ENCODE measurements at regions not wholly inside any gene's neighbourhood (a gene's known extent, or its start where the extent isn't known, plus 50 kb on each side); places are given as distances from the start of the nearest gene placed in this dataset.
A peak's percentile ranks its signal among the peaks of the same experiment; 100 is the strongest.

- no peaks in the 10 kb centered on the region for H3K9me3 ChIP-seq
- ATAC-seq (peak in 1 of 2 experiments; percentile 52; a peak in 1 of 6 replicates), DNase-seq (ENCODE audit: low read depth in 1 of 2, low spot score in 1 of 2) (peak; percentile 15 to 39), FAIRE-seq (peak; percentile 28)
- H3K4me3 ChIP-seq, result no peak overlapping the region
- ChIA-PET POLR2A (no interaction called here), CTCF (no interaction called here)
- no peaks in the 10 kb centered on the region for H3K4me1 ChIP-seq
- 21% methylated on average over 2 of the region's 2 CpGs for WGBS (ENCODE audit: missing lambda C conversion rate)
- H3K27ac ChIP-seq, result no peak overlapping the region
- TF ChIP-seq RAD21 (conservative IDR thresholded peaks at IDR 0.05 in 1 of 2, IDR thresholded peaks at IDR 0.05 in 1 of 2) (peak; percentile 28 to 47; a peak in 3 of 5 replicates), SMC3 (IDR thresholded peaks at IDR 0.05) (peak; percentile 30; the same call in 1 of the 3 replicates), RCOR1 (IDR thresholded peaks at IDR 0.05; ENCODE audit: low read depth, low read length) (no peak), MYC (IDR thresholded peaks at IDR 0.05; ENCODE audit: borderline replicate concordance, low read length) (no peak), CTCF (IDR thresholded peaks at IDR 0.05) (peak; percentile 44), HEYL (CRISPR knock-in tag; IDR thresholded peaks at IDR 0.05) (no peak), HOXB13 (CRISPR knock-in tag; IDR thresholded peaks at IDR 0.05; ENCODE audit: low read depth) (no peak), FOSL2 (IDR thresholded peaks at IDR 0.05) (no peak), FOSL2 (CRISPR knock-in tag; IDR thresholded peaks at IDR 0.05) (no peak), KDM5A (IDR thresholded peaks at IDR 0.05) (no peak)
- no peak overlapping the region for H3K4me2 ChIP-seq
Measured at GRCh38 chr12:24596768-24597388, 352.0 kb downstream of the BCAT1 start.

GRCh38 chr12:24595652-24596235, 353.2 kb downstream of the BCAT1 start:
- ChIA-PET CTCF (no interaction called here), POLR2A (no interaction called here)
- Histone ChIP-seq H3K4me2 (no peak overlapping the region), H3K9me3 (no peaks in the 10 kb centered on the region), H3K4me1 (no peaks in the 10 kb centered on the region), H3K4me3 (no peak overlapping the region), H3K27ac (no peak overlapping the region)
- no peak for FAIRE-seq
- peak in 1 of 2 experiments; percentile 9 for DNase-seq (ENCODE audit: low read depth in 1 of 2, low spot score in 1 of 2)
- peak in 1 of 2 experiments; percentile 55; a peak in 2 of 6 replicates for ATAC-seq
- 11% methylated on average over 3 of the region's 3 CpGs for WGBS (ENCODE audit: missing lambda C conversion rate)
- TF ChIP-seq, protein P1, sequence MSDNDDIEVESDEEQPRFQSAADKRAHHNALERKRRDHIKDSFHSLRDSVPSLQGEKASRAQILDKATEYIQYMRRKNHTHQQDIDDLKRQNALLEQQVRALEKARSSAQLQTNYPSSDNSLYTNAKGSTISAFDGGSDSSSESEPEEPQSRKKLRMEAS (IDR thresholded peaks at IDR 0.05), result no peak
- no peak for TF ChIP-seq JUNB (IDR thresholded peaks at IDR 0.05)
- no peak for TF ChIP-seq TFCP2L1 (CRISPR knock-in tag; IDR thresholded peaks at IDR 0.05)
- no peak for TF ChIP-seq MAFK (IDR thresholded peaks at IDR 0.05; ENCODE audit: partially characterized antibody)
- TF ChIP-seq NFE2L2 (conservative IDR thresholded peaks at IDR 0.05; ENCODE audit: low read length), result no peak
- no peak for TF ChIP-seq MYC (IDR thresholded peaks at IDR 0.05; ENCODE audit: borderline replicate concordance, low read length)
- no peak for TF ChIP-seq ZSCAN20 (CRISPR knock-in tag; IDR thresholded peaks at IDR 0.05)
- TF ChIP-seq RFX5 (IDR thresholded peaks at IDR 0.05), result no peak
- TF ChIP-seq FOSB (CRISPR knock-in tag; IDR thresholded peaks at IDR 0.05), result no peak
- no peak for TF ChIP-seq KDM5A (IDR thresholded peaks at IDR 0.05)

- Histone ChIP-seq H3K27ac (no peak overlapping the region), H3K9me3 (no peaks in the 10 kb centered on the region), H3K4me1 (no peaks in the 10 kb centered on the region), H3K4me3 (no peak overlapping the region), H3K4me2 (no peak overlapping the region)
- ATAC-seq (no peak), FAIRE-seq (no peak), DNase-seq (ENCODE audit: low read depth in 1 of 2, low spot score in 1 of 2) (no peak)
- TF ChIP-seq SREBF2 (IDR thresholded peaks at IDR 0.05) (no peak), HMGXB4 (CRISPR knock-in tag; IDR thresholded peaks at IDR 0.05; ENCODE audit: borderline replicate concordance) (no peak), HOXB5 (CRISPR knock-in tag; IDR thresholded peaks at IDR 0.05) (no peak), HDAC2 (IDR thresholded peaks at IDR 0.05) (no peak)
- TF ChIP-seq, protein P1 (IDR thresholded peaks at IDR 0.05), result no peak
- TF ChIP-seq, protein P2, sequence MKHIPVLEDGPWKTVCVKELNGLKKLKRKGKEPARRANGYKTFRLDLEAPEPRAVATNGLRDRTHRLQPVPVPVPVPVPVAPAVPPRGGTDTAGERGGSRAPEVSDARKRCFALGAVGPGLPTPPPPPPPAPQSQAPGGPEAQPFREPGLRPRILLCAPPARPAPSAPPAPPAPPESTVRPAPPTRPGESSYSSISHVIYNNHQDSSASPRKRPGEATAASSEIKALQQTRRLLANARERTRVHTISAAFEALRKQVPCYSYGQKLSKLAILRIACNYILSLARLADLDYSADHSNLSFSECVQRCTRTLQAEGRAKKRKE (CRISPR knock-in tag; IDR thresholded peaks at IDR 0.05; ENCODE audit: low read depth), result no peak
- ChIA-PET CTCF (no interaction called here), POLR2A (no interaction called here)
- 0% methylated on average over 1 of the region's 1 CpG for WGBS (ENCODE audit: missing lambda C conversion rate)
Measured at GRCh38 chr12:24591715-24592440, 357.0 kb downstream of the BCAT1 start.
